WERI-Rb-1 (cell line): ENCODE measurements at regions not wholly inside any gene's neighbourhood (a gene's known extent, or its start where the extent isn't known, plus 50 kb on each side); places are given as distances from the start of the nearest gene placed in this dataset.

Experiments
- DNase-seq: peaks from one replicate; pipeline ENCODE4 v3.0.0-alpha.2; 2020
- H3K27ac ChIP-seq: fragments of 250-450 bp; sonication (Bioruptor Pico); 2 replicates; pipeline ENCODE4 v1.5.1; 2020; ENCODE audit warnings: mild to moderate bottlenecking, moderate library complexity
- H3K27me3 ChIP-seq: fragments of 250-450 bp; sonication (Bioruptor Pico); 2 replicates; pipeline ENCODE4 v1.5.1; 2021; ENCODE audit warnings: mild to moderate bottlenecking, low read depth, moderate library complexity; ENCODE audit not compliant: insufficient read depth, severe bottlenecking
- H3K36me3 ChIP-seq: fragments of 250-450 bp; sonication (Bioruptor Pico); 2 replicates; pipeline ENCODE4 v1.5.1; 2020; ENCODE audit warnings: mild to moderate bottlenecking, moderate library complexity
- H3K4me3 ChIP-seq: 2 replicates; pipeline ENCODE4 v1.5.1; 2011; ENCODE audit warnings: low read depth, mild to moderate bottlenecking, control low read depth, low read length
- H3K9me3 ChIP-seq: fragments of 250-450 bp; sonication (Bioruptor Pico); 2 replicates; pipeline ENCODE4 v1.5.1; 2021; ENCODE audit warnings: mild to moderate bottlenecking, moderate library complexity; ENCODE audit not compliant: severe bottlenecking
- CTCF ChIP-seq: IDR thresholded peaks from 2 replicates; pipeline ENCODE4 v1.5.1; 2011; ENCODE audit warnings: low read depth, mild to moderate bottlenecking, control low read depth, inconsistent platforms, low read length

- no peaks in the 10 kb centered on the region for H3K36me3 ChIP-seq
- no peak overlapping the region for H3K4me3 ChIP-seq
- no peak overlapping the region for H3K27ac ChIP-seq
- no peak for DNase-seq
- no peaks in the 10 kb centered on the region for H3K9me3 ChIP-seq
- no peaks in the 10 kb centered on the region for H3K27me3 ChIP-seq
- no peak for TF ChIP-seq CTCF
Measured at GRCh38 chr4:31272331-31273061, 552.3 kb downstream of the PCDH7 start.

- TF ChIP-seq CTCF, result no peak
- Histone ChIP-seq H3K27me3 (no peaks in the 10 kb centered on the region), H3K36me3 (no peaks in the 10 kb centered on the region), H3K4me3 (no peak overlapping the region), H3K27ac (no peak overlapping the region), H3K9me3 (no peaks in the 10 kb centered on the region)
- DNase-seq, result no peak
Measured at GRCh38 chr4:31275906-31276305, 555.7 kb downstream of the PCDH7 start.

GRCh38 chr4:31283679-31284078, 563.5 kb downstream of the PCDH7 start:
- no peak overlapping the region for H3K4me3 ChIP-seq
- no peaks in the 10 kb centered on the region for H3K27me3 ChIP-seq
- TF ChIP-seq CTCF, result no peak
- DNase-seq, result no peak
- no peaks in the 10 kb centered on the region for H3K9me3 ChIP-seq
- H3K27ac ChIP-seq, result no peak overlapping the region
- no peaks in the 10 kb centered on the region for H3K36me3 ChIP-seq

- H3K36me3 ChIP-seq, result no peaks in the 10 kb centered on the region
- H3K27ac ChIP-seq, result no peak overlapping the region
- no peaks in the 10 kb centered on the region for H3K27me3 ChIP-seq
- DNase-seq, result no peak
- no peaks in the 10 kb centered on the region for H3K9me3 ChIP-seq
- H3K4me3 ChIP-seq, result no peak overlapping the region
- no peak for TF ChIP-seq CTCF
Measured at GRCh38 chr4:31290836-31291235, 570.7 kb downstream of the PCDH7 start.

GRCh38 chr4:31291238-31291637, 571.1 kb downstream of the PCDH7 start:
- Histone ChIP-seq H3K4me3 (no peak overlapping the region), H3K36me3 (no peaks in the 10 kb centered on the region), H3K27me3 (no peaks in the 10 kb centered on the region), H3K27ac (no peak overlapping the region), H3K9me3 (no peaks in the 10 kb centered on the region)
- TF ChIP-seq CTCF, result no peak
- no peak for DNase-seq
